HG03103 (cell line): ENCODE measurements at regions not wholly inside any gene's neighbourhood (a gene's known extent, or its start where the extent isn't known, plus 50 kb on each side); places are given as distances from the start of the nearest gene placed in this dataset.

Source experiments
- ATAC-seq: cut with Tn5 transposase; IDR thresholded peaks from one replicate; pipeline ENCODE4 v1.9.1; 2021; ENCODE audit warnings: low read depth; ENCODE audit not compliant: unreplicated experiment

- ATAC-seq = no peak
These were observed 600.4 kb downstream of the CCDC171 start for GRCh38 chr9:16153221-16153620.

GRCh38 chr9:16153741-16154140 lies 600.9 kb downstream of the CCDC171 start:
- ATAC-seq = no peak

GRCh38 chr9:16154521-16155078 lies 601.8 kb downstream of the CCDC171 start:
- peak; percentile 76 for ATAC-seq

GRCh38 chr9:16155878-16156277 lies 603.0 kb downstream of the CCDC171 start:
- ATAC-seq = no peak

GRCh38 chr9:16157216-16157615 lies 604.4 kb downstream of the CCDC171 start:
- ATAC-seq = no peak

DNA sequence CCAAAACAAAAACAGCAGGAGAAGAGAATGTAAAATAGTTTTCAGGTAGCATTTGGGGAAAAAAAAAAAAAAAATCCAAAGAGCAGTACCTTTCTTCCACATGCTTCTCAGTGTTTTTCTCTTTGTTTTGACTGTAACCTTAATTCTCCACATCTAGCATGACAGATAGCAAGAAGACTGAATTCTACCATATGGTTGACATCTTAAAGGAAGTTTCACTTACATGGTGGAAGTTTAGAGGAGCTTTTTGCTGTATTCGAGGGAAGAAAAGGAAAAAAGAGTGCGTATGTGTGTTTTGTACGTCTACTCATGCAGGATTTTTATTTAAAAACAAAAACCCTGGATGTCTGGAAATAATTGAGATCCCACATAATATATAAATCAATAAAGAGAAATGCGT lies 604.8 kb downstream of the CCDC171 start:
- ATAC-seq = no peak

- ATAC-seq = no peak
These were observed 605.2 kb downstream of the CCDC171 start for GRCh38 chr9:16158093-16158492.

DNA sequence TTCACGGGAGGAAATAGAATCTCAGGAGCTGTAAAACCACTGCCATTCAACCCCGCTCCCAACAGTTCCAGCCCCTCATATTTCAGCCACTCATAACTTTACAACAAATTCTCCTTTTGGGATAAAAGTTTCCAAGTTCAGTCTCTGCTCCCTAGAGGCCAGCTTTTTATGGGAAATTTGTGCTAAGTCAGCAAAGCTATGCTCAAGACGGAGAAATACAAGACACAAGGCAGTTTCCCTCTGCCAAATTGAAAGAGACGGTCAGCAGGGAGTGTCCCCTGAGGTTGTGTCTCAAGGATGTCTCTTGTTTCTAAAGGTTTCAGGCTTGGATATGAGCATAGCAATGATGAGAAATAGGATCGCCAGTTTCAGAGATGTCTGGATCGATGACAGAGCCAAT lies 608.6 kb downstream of the CCDC171 start:
- no peak for ATAC-seq

DNA sequence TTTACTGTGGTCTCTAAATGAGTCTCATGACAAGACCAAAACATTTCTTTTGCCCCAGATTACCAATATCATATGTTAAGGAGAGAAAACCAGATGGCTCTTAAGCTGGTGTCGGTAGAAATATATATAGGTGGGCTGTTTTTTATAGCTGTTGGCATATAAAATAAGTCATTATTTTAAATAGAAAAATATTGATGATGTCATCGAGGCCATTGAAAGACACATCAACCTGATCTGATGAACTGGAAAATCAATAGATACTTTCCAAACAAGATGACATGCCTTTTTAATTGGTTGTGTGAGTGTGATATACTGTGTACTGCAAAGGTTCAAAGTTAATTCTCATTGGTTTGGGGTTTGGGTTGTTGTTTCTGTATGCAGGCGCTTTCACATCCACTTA lies 617.3 kb downstream of the CCDC171 start:
- no peak for ATAC-seq

GRCh38 chr9:16171911-16172310 lies 619.1 kb downstream of the CCDC171 start:
- no peak for ATAC-seq

DNA sequence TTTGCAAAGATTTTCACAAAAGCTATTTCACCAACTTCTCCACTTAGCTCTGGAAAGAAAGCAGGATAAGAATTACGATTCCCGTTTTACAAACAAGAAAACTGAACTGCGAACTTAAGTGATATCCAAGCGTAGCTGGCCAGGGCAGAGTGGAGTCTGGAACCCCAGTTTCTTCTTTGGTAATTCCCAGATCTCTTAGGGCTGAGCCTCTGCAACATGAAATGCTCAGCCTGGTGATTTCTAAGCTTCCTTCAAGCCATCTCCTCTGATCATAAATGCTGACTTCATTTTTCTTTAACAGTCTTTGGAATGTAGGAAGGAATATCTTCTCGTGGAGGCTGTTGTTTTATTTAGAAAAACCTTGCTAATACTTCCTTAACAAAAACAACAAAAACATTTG lies 620.0 kb downstream of the CCDC171 start:
- no peak for ATAC-seq

- no peak for ATAC-seq
These were observed 622.1 kb downstream of the CCDC171 start for GRCh38 chr9:16174915-16175314.

DNA sequence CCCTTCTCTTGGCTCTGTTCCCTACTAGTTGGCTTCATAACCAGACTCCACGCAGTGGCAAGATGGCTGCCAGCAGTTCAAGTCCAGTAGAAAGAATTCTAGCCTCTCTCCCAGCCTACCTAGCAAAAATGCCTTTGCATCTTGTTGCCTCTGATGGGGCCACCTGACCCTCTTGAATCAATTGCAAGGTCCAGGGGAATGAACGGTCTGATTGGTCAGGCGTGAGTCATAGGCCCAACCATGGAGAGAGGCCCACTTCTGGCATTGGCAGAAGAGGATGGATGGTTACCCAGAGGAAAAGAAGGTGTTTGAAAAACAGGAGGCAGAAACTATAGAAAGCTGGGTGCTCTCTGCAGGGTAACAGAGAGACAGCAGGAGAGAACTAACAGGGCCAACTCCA lies 622.6 kb downstream of the CCDC171 start:
- no peak for ATAC-seq

GRCh38 chr9:16178294-16178693 lies 625.5 kb downstream of the CCDC171 start:
- ATAC-seq = no peak

- ATAC-seq = no peak
These were observed 626.7 kb downstream of the CCDC171 start for GRCh38 chr9:16179566-16179965.

- no peak for ATAC-seq
These were observed 627.2 kb downstream of the CCDC171 start for GRCh38 chr9:16180091-16180490.

GRCh38 chr9:16180546-16180945 lies 627.7 kb downstream of the CCDC171 start:
- ATAC-seq = no peak

DNA sequence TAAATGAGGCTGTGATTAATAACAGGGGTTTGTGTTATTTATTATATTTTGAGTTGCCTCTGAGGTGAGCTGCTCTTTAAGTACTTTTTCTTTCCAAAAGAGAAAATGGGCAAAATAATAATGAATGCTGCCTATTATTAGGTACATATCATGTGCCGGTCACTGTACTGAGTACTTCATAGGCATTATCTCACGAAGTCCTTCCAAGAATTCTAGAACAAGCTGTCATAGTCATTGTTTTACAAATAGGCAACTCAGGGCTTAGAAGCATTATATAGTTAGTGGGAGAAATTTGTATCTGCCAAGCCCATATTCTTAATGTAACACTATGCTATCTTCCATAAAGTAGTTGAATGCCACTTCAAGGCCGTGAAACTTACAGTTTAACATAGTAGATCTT lies 628.7 kb downstream of the CCDC171 start:
- ATAC-seq = no peak

DNA sequence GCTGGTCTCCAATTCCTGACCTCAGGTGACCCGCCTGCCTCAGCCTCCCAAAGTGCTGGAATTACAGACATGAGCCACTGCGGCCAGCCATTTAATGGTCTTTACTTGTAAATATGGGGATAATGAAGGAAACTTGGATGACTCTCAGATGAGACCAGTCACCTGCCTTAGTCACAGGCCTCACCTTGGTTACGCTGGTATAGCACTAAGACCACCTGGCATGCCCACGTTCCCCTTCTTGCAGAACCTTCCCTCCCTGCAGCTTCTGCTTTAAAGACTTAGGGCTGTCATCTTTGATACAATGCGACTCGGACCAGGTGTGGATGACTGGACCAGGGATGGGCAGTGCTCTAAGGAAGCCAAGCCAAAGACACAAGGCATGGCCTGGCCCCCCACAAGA lies 629.9 kb downstream of the CCDC171 start:
- ATAC-seq = no peak

- ATAC-seq = no peak
These were observed 632.3 kb downstream of the CCDC171 start for GRCh38 chr9:16184964-16185646.

DNA sequence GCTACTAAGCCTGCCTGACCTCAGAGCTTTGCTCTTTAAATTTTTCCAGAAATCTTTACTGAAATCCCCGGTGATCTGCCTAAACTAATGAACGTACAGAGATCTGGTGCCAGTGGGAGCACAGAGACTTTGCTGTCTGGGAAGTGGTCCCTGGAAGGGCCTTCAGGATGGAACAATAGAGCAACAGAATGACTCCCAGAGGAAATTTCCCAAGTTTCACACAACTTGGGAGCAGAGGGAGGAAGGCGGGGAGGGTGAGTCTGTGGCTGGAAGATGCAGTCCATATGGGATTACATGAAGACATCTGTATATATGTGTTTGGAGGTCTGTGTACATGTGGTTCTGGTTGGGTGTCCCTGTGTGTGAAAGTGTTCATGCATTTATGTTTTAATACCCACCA lies 638.3 kb downstream of the CCDC171 start:
- ATAC-seq = no peak

DNA sequence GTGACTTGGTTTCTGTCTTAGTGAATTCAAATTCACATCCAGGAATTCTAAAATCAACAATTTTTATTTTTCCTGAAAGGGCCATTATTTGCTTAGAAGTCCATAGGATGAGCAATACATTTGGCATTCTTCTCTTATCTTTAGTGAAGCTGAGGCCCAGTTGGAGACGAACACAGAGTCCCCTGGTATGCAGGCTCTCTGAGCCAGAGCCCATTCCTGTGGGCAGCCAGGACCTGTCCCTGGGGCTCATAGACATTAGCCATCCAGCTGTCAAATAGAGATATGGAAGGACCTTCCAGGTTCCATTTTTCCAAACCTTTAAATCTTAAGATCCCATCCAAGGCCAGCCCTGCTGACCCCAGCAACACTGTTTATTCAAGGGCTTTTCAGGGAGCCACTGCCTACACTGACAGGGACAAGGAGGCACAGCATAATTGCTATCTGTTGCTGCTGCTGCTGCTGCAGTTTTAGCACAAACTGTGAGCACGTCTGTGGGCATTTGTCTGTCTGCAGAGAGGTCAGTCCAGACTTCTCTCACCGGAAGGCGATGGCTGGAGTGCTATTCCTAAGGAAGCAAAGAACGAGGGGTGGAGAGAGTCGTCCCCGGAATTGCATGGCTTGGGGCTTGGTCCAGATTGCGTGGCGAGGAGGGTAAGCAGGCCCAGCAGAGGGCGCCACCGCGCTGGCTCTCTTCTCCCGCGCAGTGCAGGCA lies 639.0 kb downstream of the CCDC171 start:
- no peak for ATAC-seq
